Thyroid gland (tissue), 4 donors: ENCODE measurements at regions not wholly inside any gene's neighbourhood (a gene's known extent, or its start where the extent isn't known, plus 50 kb on each side); places are given as distances from the start of the nearest gene placed in this dataset.

ENCODE experiments used
- DNase-seq, 2 donors: peaks; one replicate each; pipeline ENCODE4 v3.0.0-alpha.2; 2019
- H3K27ac ChIP-seq, 3 donors: fragments of 200-600 bp; sonication (generic); 1 replicate in 2 of 3; 2 replicates in 1 of 3; pipeline ENCODE4 v1.5.1; 2016 to 2019; ENCODE audit warnings: mild to moderate bottlenecking in 1 of 3, moderate library complexity in 1 of 3
- H3K27me3 ChIP-seq: fragments of 200-600 bp; sonication (generic); one replicate; pipeline ENCODE4 v1.5.1; 2019
- H3K36me3 ChIP-seq, 2 donors: fragments of 200-600 bp; sonication (generic); one replicate each; pipeline ENCODE4 v1.5.1; 2016 to 2019
- H3K4me1 ChIP-seq, 2 donors: fragments of 200-600 bp; sonication (generic); one replicate each; pipeline ENCODE4 v1.5.1; 2017 to 2019
- H3K4me3 ChIP-seq, 3 donors: fragments of 200-600 bp; sonication (generic); replicated peaks in 1 of 3; 1 replicate in 2 of 3; 2 replicates in 1 of 3; pipeline ENCODE4 v1.5.1; 2016; ENCODE audit warnings: mild to moderate bottlenecking in 1 of 3
- H3K9me3 ChIP-seq: fragments of 200-600 bp; sonication (generic); one replicate; pipeline ENCODE4 v1.5.1; 2017
- CTCF ChIP-seq, 6 experiments: fragments of 200-600 bp in 3 of 6; fragments of 450-650 bp in 3 of 6; sonication (generic) in 3 of 6; IDR thresholded peaks; one replicate each; pipeline ENCODE4 v1.5.1; 2016 to 2019; ENCODE audit warnings: antibody characterized with exemption in 6 of 6, mild to moderate bottlenecking in 2 of 6, inconsistent platforms in 1 of 6, moderate library complexity in 1 of 6
- POLR2A ChIP-seq, 2 donors: fragments of 450-650 bp; IDR thresholded peaks; one replicate each; pipeline ENCODE4 v1.6.1; 2017; ENCODE audit warnings: antibody characterized with exemption in 2 of 2, mild to moderate bottlenecking in 2 of 2, moderate library complexity in 1 of 2
- WGBS, 2 donors: methylation state at CpG; one replicate each; pipeline ENCODE4 v1.1.5; 2017; 5-methylcytosine and 5-hydroxymethylcytosine counted together
- intact Hi-C: fragments of 100-400 bp; cut with DNase I; formaldehyde crosslinking; loops from one replicate; pipeline ENCODE4 v1.15.1; 2023

- Histone ChIP-seq H3K27me3 (no peaks in the 10 kb centered on the region), H3K36me3 (no peaks in the 10 kb centered on the region), H3K9me3 (no peaks in the 10 kb centered on the region), H3K4me3 (no peak overlapping the region), H3K4me1 (no peaks in the 10 kb centered on the region), H3K27ac (no peak overlapping the region)
- DNase-seq: no peak
- intact Hi-C loops: no loop called here
- 87 to 90% methylated on average over 2 of the region's 2 CpGs for WGBS, 2 donors
- TF ChIP-seq POLR2A (IDR thresholded peaks at IDR 0.05) (no peak), CTCF (IDR thresholded peaks at IDR 0.05) (no peak)
Measured at GRCh38 chr13:70856025-70856424, 747.8 kb upstream of the KLHL1 start.

GRCh38 chr13:70849222-70849621 is 741.0 kb upstream of the KLHL1 start:
- Histone ChIP-seq H3K36me3 (no peaks in the 10 kb centered on the region), H3K9me3 (no peaks in the 10 kb centered on the region), H3K4me3 (no peak overlapping the region), H3K27ac (no peak overlapping the region), H3K27me3 (no peaks in the 10 kb centered on the region), H3K4me1 (no peaks in the 10 kb centered on the region)
- intact Hi-C loops: no loop called here
- 56 to 66% methylated on average over 4 of the region's 4 CpGs for WGBS, 2 donors
- no peak for TF ChIP-seq CTCF (IDR thresholded peaks at IDR 0.05)
- TF ChIP-seq POLR2A (IDR thresholded peaks at IDR 0.05): no peak
- no peak for DNase-seq

- no peak for DNase-seq
- H3K4me1 ChIP-seq: no peaks in the 10 kb centered on the region
- WGBS, 2 donors: 75 to 85% methylated on average over 7 of the region's 7 CpGs
- no peaks in the 10 kb centered on the region for H3K9me3 ChIP-seq
- intact Hi-C loops: no loop called here
- no peak for TF ChIP-seq CTCF (IDR thresholded peaks at IDR 0.05)
- no peak for TF ChIP-seq POLR2A (IDR thresholded peaks at IDR 0.05)
- H3K36me3 ChIP-seq: no peaks in the 10 kb centered on the region
- no peaks in the 10 kb centered on the region for H3K27me3 ChIP-seq
- no peak overlapping the region for H3K27ac ChIP-seq
- no peak overlapping the region for H3K4me3 ChIP-seq
Measured at GRCh38 chr13:70844391-70845108, 736.3 kb upstream of the KLHL1 start.

- DNase-seq: no peak
- intact Hi-C loops: no loop called here
- no peaks in the 10 kb centered on the region for H3K27me3 ChIP-seq
- H3K27ac ChIP-seq: no peak overlapping the region
- WGBS, 2 donors: 76 to 91% methylated on average over 3 to 5 of the region's 5 CpGs
- no peaks in the 10 kb centered on the region for H3K4me1 ChIP-seq
- H3K9me3 ChIP-seq: no peaks in the 10 kb centered on the region
- no peak overlapping the region for H3K4me3 ChIP-seq
- H3K36me3 ChIP-seq: no peaks in the 10 kb centered on the region
- TF ChIP-seq CTCF (IDR thresholded peaks at IDR 0.05) (no peak), POLR2A (IDR thresholded peaks at IDR 0.05) (no peak)
Measured at GRCh38 chr13:70842062-70842644, 733.9 kb upstream of the KLHL1 start.

- no peaks in the 10 kb centered on the region for H3K4me1 ChIP-seq
- 85 to 93% methylated on average over 10 to 12 of the region's 12 CpGs for WGBS, 2 donors
- TF ChIP-seq POLR2A (IDR thresholded peaks at IDR 0.05) (no peak), CTCF (IDR thresholded peaks at IDR 0.05) (no peak)
- H3K4me3 ChIP-seq: no peak overlapping the region
- no peaks in the 10 kb centered on the region for H3K9me3 ChIP-seq
- H3K36me3 ChIP-seq: no peaks in the 10 kb centered on the region
- intact Hi-C loops: no loop called here
- H3K27me3 ChIP-seq: no peaks in the 10 kb centered on the region
- DNase-seq: no peak
- no peak overlapping the region for H3K27ac ChIP-seq
Measured at GRCh38 chr13:70841240-70842061, 733.2 kb upstream of the KLHL1 start.
